Activated T-cell treated with anti-CD3 and anti-CD28 coated beads, Interleukin-2, amount 50 U/mL, for 4 hours (primary cell): ENCODE measurements at regions not wholly inside any gene's neighbourhood (a gene's known extent, or its start where the extent isn't known, plus 50 kb on each side); places are given as distances from the start of the nearest gene placed in this dataset.

Experiments used
- ATAC-seq, 2 donors: fragments of 200-7000 bp; cut with Tn5 transposase; one replicate each; pipeline ENCODE4 v1.10.0; 2021
- DNase-seq: peaks from one replicate; pipeline ENCODE4 v3.0.0-alpha.2; 2020
- H3K27me3 Mint-ChIP-seq: one replicate; pipeline ENCODE4 v1.8.0; 2021; ENCODE audit warnings: low read depth, mixed read lengths
- H3K36me3 Mint-ChIP-seq: one replicate; pipeline ENCODE4 v1.8.0; 2022; ENCODE audit warnings: mixed read lengths; ENCODE audit not compliant: insufficient read depth
- H3K4me1 Mint-ChIP-seq: one replicate; pipeline ENCODE4 v1.8.0; 2021; ENCODE audit warnings: low read depth, mixed read lengths
- H3K4me3 Mint-ChIP-seq: one replicate; pipeline ENCODE4 v1.8.0; 2021; ENCODE audit warnings: mild to moderate bottlenecking, moderate library complexity, mixed read lengths
- H3K9me3 Mint-ChIP-seq: one replicate; pipeline ENCODE4 v1.8.0; 2021; ENCODE audit warnings: mixed read lengths

DNA sequence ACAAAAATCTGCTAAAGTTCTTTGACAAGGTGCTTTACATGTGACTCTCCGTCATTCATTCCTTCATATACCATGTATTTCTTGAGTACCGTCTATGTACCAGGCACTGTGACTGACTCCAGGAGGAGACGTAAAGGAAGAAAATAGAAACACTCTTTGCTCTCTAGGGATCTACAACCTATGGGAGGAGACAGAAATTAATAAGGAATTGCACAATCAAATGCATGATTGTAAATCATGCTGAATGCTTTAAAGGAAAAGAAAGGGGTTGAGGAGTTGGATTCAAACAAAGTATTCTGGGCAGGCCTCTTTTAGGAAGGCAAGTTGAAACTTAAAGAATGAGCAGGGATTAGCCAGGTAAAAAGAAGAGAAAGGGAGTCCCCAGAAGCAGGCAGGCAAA is 239.1 kb upstream of the FGGY start:
- Mint-ChIP-seq H3K4me3 (no peak overlapping the region), H3K27me3 (no peaks in the 10 kb centered on the region), H3K36me3 (no peaks in the 10 kb centered on the region), H3K4me1 (peaks cover 14% of the 10 kb centered on the region), H3K9me3 (no peaks in the 10 kb centered on the region)
- DNase-seq = no peak
- ATAC-seq = no peak

DNA sequence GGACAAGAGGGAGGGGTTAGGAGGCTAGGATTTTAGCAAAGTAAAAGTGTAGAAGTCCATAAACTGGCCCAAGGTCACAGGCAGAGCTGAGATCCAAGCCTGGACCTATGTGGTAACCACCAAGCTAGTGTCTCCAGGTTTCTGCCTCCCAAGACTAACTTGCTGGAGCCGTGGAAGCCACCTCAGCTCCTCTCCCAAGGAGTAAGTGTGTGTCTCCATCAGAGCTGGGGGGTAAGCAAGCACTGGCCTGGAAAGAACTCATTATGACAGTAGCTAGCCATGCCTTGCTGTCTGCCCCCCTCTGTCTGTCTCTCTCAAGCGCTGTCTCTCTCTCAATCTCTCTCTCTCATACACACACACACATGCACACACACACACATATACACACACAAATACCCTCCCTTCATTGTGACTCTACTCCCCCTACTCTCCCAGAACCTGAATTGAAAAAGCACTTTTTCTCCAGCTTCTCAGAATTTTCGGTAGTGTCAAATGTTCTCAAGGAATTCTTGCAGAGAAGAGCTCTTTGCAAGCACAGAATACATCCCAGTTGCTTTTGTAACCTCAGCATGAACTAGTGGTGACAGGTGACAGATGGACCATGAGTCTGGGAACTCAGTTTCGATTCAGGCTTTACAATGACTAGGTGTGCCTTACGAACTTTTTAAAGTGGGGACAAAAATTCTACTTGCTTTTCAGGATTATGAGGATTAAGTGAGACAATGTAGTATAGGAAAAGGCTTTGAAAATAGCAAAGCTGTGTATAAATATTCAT is 238.0 kb upstream of the FGGY start:
- no peaks in the 10 kb centered on the region for H3K9me3 Mint-ChIP-seq
- H3K4me1 Mint-ChIP-seq = peaks cover 24% of the 10 kb centered on the region
- DNase-seq = no peak
- H3K4me3 Mint-ChIP-seq = no peak overlapping the region
- ATAC-seq = no peak
- no peaks in the 10 kb centered on the region for H3K36me3 Mint-ChIP-seq
- no peaks in the 10 kb centered on the region for H3K27me3 Mint-ChIP-seq

DNA sequence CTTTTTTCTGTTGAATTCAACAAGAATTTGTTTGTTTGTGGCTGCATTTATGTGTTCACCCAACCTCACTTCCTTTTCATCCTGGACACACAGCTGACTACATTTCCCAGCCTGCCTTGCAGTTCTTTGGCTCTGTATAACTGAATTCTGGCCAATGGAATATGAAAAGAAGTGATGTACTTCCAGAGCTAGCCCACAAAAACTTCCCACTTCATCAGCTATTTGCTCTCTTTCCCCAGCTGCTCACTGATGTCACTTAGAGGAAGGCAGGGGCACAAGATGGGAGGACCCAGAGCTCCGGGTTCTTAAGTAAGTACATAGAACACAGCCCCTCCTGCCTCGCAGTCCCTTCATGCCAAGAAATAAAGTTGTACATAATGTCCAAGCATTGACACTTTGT is 235.0 kb upstream of the FGGY start:
- Mint-ChIP-seq H3K4me1 (peaks cover 34% of the 10 kb centered on the region), H3K9me3 (no peaks in the 10 kb centered on the region), H3K36me3 (no peaks in the 10 kb centered on the region), H3K4me3 (no peak overlapping the region), H3K27me3 (no peaks in the 10 kb centered on the region)
- DNase-seq (no peak), ATAC-seq (no peak)

DNA sequence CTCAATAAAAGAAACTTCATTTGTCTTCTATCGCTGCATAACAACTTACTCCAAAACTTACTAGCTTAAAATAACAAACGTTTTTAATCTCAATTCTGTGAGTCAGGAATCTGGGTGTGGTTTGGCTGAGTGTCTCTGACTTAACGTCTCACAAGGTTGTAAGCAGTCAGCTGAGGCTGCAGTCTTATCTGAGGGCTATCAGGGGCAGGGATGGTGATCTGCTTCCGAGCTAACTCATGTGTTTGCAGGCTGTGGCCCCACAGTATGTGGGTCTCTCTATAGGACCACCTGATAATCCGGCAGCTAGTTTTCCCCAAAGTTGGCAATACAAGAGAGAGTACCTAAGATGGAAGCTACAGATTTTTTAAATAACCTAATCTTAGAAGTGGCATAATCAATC is 234.2 kb upstream of the FGGY start:
- no peak overlapping the region for H3K4me3 Mint-ChIP-seq
- no peaks in the 10 kb centered on the region for H3K36me3 Mint-ChIP-seq
- peaks cover 30% of the 10 kb centered on the region for H3K4me1 Mint-ChIP-seq
- H3K9me3 Mint-ChIP-seq = no peaks in the 10 kb centered on the region
- ATAC-seq (peak in 1 of 2 donors; percentile 58), DNase-seq (no peak)
- no peaks in the 10 kb centered on the region for H3K27me3 Mint-ChIP-seq

DNA sequence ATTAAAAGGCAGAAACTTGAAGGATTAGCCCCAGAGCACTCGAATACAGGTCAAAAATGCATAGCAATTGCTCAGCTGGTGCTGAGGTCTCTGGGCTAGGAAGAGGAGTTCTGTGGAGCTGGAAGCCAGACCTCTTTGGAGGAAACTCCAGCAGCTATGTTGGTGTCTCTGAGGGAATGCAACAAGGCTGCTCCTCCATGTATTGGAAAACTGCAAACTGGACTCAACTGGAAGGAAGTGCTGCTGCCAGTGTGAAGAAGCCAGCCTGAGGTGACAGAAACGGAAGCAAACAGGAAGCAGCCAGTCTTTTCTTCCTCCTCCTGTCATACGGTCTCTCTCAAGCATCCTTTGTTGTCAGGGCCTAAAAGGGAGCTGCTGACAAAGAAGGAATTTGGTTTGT is 233.4 kb upstream of the FGGY start:
- peak in 1 of 2 donors; percentile 43 for ATAC-seq
- H3K4me3 Mint-ChIP-seq = no peak overlapping the region
- no peaks in the 10 kb centered on the region for H3K9me3 Mint-ChIP-seq
- no peaks in the 10 kb centered on the region for H3K36me3 Mint-ChIP-seq
- H3K27me3 Mint-ChIP-seq = no peaks in the 10 kb centered on the region
- DNase-seq = no peak
- peaks cover 30% of the 10 kb centered on the region for H3K4me1 Mint-ChIP-seq

DNA sequence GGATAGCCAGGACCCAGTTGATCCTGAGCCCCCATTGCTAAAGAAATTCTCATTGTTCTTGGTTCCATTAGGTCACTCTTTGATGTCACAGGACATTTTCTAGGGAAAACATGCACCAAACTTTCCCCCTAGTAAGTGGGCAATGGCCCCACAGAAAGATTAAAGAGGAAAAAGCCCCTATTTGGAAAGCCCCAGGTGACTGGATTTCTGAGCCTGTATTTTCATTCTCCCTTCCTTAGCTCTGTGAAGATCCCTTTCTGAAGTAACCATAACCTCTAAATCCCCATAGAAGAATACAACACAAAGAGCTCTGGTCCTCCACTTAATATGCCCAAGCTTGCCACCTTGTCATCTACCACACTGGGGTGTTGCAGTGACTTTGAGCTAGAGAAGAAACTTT is 232.3 kb upstream of the FGGY start:
- no peaks in the 10 kb centered on the region for H3K9me3 Mint-ChIP-seq
- ATAC-seq (no peak), DNase-seq (no peak)
- no peaks in the 10 kb centered on the region for H3K27me3 Mint-ChIP-seq
- peaks cover 30% of the 10 kb centered on the region for H3K4me1 Mint-ChIP-seq
- no peaks in the 10 kb centered on the region for H3K36me3 Mint-ChIP-seq
- no peak overlapping the region for H3K4me3 Mint-ChIP-seq

DNA sequence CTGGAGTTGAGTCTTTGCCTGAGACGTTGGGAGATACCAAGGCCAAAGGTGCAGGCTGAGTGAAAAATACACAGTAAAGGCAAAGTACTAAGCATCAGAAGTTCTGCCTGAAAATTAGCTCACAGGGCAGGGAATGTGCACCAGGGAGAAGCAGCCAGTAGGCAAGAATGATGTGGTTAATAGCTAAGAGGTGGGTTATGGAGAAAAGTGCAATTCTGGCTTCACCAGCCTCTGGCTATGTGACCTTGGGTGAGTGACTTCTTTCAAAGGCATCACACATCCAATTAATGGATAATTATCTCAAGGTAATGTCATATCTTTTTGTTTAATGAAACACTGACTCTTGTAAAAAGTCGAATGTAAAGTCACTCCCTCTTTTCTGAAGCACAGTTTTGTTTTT is 230.7 kb upstream of the FGGY start:
- Mint-ChIP-seq H3K9me3 (no peaks in the 10 kb centered on the region), H3K27me3 (no peaks in the 10 kb centered on the region), H3K4me1 (peaks cover 37% of the 10 kb centered on the region), H3K4me3 (no peak overlapping the region), H3K36me3 (no peaks in the 10 kb centered on the region)
- no peak for ATAC-seq
- no peak for DNase-seq

DNA sequence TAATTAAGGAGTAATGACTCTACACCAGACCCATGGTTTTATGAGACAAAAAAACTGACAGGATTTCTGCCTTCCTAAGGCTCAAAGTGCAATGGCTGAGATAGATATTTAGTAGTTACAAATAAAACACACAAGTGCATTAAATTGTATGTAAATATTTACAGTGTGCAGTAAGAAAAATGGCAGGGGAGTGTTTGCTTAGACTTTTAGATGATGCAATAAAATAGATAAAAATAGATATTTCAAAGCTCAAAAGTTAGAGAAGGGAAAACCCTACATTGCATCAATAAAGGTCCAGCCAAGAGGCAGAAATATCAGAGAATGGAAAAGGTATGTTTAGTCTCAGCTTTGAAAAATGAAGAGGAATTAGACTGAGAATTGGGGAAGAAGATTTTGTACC is 226.3 kb upstream of the FGGY start:
- Mint-ChIP-seq H3K36me3 (no peaks in the 10 kb centered on the region), H3K4me3 (no peak overlapping the region), H3K27me3 (no peaks in the 10 kb centered on the region), H3K9me3 (no peaks in the 10 kb centered on the region), H3K4me1 (peaks cover 25% of the 10 kb centered on the region)
- DNase-seq (no peak), ATAC-seq (no peak)

DNA sequence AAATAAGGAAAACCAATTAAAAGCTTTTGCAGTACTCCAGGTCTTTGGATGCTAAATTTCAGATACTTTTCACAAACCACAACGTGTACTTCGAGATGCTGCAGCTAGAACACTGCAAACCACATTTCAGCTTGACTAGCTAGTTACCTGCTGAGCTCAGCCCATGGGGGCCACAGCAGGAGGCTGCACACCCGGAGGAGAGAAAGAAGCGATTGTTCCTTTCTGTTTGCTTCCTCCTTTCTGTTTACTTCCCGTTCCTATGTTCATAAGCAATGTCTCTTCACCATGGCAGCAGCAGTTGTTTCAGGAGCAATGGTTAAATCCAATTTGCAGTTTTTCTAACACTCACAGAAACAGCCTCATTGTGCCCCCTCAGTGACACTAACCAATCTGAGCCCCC is 225.6 kb upstream of the FGGY start:
- H3K27me3 Mint-ChIP-seq = no peaks in the 10 kb centered on the region
- H3K4me1 Mint-ChIP-seq = peaks cover 25% of the 10 kb centered on the region
- H3K36me3 Mint-ChIP-seq = no peaks in the 10 kb centered on the region
- no peaks in the 10 kb centered on the region for H3K9me3 Mint-ChIP-seq
- H3K4me3 Mint-ChIP-seq = peak overlapping the region; percentile 37
- ATAC-seq = no peak
- no peak for DNase-seq

DNA sequence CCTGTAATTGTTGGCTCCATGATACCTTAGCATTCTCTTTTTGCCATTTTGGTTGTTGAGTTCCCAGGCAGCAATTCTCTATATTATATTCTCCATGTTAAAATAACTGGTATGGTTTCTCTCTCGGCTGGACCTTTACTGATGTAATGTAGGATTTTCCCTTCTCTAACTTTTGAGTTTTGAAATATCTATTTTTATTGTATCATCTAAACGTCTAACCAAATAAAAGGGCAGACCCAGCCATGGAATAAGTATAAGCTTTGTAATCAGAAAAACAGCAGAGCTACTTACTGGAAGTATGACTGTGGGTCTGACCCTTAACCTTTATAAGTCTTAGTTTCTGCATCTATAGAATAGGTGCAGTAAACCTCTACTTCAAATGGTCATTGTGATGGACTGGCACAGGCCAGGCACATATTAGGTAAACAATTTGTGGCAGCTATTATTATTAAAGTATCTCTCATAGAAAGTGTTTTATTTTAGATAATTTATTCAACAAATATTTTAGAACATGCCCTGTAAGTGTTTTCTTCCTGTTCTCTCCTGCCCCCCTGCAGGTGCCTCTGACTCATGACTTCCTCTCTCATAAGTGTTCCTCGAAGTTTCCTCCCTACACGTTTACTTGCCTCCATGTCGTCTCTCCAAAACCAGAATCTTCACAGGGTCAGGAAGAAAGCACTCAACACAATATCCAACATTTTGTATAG is 224.9 kb upstream of the FGGY start:
- Mint-ChIP-seq H3K4me3 (peak overlapping the region; percentile 41), H3K27me3 (no peaks in the 10 kb centered on the region), H3K9me3 (no peaks in the 10 kb centered on the region), H3K4me1 (peaks cover 28% of the 10 kb centered on the region), H3K36me3 (no peaks in the 10 kb centered on the region)
- DNase-seq (peak; percentile 27), ATAC-seq (peak; percentile 53 to 62)

DNA sequence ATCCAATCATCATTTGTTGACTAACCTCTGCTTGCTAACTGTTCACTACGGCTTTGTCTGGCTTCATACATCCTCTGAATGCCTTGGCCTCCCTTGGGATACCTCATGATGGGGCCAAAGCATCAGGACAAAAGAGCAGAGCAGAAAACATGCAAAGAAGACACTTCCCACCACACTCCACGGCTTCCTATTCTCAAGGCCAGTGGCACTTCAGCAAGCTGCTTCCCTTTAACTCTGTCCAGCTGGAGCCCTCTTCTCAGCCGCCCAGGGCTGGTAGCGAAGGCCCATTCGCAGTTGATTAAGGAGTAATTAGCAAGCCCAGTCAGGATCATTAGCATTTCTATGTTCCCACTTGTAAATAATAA is 224.3 kb upstream of the FGGY start:
- Mint-ChIP-seq H3K27me3 (no peaks in the 10 kb centered on the region), H3K9me3 (no peaks in the 10 kb centered on the region), H3K4me3 (peak overlapping the region; percentile 41), H3K36me3 (no peaks in the 10 kb centered on the region), H3K4me1 (peaks cover 28% of the 10 kb centered on the region)
- no peak for DNase-seq
- no peak for ATAC-seq

DNA sequence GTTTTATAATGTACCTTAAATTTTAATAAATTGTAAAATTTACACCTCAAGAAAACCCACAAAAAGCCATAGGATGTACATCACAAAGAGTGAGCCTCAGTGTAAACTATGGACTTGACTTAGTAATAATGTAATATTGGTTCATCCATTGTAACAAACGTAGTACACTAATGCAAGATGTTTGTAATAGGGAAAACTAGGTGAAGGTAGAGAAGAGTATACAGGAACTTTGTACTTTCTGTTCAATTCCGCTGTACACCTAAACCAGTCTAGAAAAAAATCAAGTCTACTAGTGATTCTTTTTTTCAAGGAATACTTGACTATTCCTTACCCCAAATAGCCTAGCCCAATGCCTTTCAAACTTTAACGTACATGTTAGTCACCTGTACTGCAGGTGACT is 222.3 kb upstream of the FGGY start:
- DNase-seq (no peak), ATAC-seq (no peak)
- H3K9me3 Mint-ChIP-seq = no peaks in the 10 kb centered on the region
- peaks cover 33% of the 10 kb centered on the region for H3K4me1 Mint-ChIP-seq
- no peak overlapping the region for H3K4me3 Mint-ChIP-seq
- H3K36me3 Mint-ChIP-seq = no peaks in the 10 kb centered on the region
- no peaks in the 10 kb centered on the region for H3K27me3 Mint-ChIP-seq

DNA sequence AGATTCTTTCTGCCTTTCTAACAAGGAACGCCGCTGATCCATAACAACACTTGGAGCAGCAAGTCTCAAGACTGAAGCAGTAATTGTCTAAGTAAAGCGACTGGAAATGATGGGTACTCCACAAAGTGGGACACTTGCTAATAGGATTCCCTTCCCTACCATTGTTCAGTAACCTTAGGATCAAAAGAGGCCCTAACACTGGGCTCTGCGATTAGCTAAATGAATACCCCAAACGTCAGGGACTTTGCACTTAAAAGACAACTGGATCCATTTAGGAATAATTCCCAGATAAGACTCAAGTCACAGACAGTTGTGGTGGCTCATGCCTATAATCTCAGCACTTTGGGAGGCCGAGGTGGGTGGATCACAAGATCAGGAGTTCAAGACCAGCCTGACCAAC is 221.9 kb upstream of the FGGY start:
- DNase-seq (no peak), ATAC-seq (no peak)
- Mint-ChIP-seq H3K27me3 (no peaks in the 10 kb centered on the region), H3K9me3 (no peaks in the 10 kb centered on the region), H3K4me3 (no peak overlapping the region), H3K4me1 (peaks cover 35% of the 10 kb centered on the region), H3K36me3 (no peaks in the 10 kb centered on the region)

DNA sequence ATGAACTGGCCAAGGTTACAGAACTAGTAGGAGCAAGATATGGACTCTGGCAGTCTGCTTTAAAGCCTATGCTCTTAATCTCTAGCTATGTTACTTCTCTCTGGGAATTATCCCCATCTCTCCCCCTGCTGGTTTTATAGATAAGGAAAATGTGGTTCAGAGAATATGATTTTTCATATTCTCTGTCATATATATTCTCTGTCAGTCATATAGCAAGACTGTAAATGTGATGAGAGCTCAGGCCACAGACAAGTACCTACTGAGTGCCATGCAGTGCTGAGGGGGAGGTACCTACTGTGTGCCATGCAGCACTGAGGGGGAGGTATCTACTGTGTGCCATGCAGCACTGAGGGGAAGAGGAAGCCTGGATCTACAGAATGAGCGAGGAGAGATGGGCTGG is 220.3 kb upstream of the FGGY start:
- Mint-ChIP-seq H3K36me3 (no peaks in the 10 kb centered on the region), H3K4me3 (no peak overlapping the region), H3K27me3 (peaks cover 2% of the 10 kb centered on the region)

DNA sequence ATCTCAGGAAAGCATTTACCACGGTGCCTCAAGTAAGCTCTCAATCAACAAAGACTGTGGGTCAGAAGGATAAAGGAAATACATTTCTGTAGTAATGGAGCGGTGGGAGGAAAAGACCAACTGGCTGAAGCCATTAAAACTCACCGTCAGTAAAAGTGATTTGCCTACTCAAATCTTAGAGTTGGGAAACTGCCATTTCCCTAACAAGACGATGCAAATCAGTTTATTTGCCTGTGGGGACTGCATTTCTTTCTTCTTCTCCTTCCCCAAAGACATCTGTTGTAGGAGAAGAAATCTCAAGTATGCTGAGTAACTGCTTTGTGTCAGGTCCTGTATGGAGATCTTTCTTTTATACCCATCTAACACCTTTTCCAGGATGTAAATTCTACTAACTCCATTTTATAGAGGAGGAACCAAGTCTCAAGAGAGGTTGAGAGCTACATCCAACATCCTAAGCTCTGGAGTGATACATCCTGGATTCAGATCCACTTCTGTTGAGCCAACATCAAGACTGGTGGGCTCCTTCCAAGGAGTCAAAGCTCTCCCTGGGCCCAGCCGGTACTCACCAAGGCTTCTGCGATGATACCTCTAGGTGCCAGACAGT is 219.3 kb upstream of the FGGY start:
- peaks cover 14% of the 10 kb centered on the region for H3K4me1 Mint-ChIP-seq
- ATAC-seq = no peak
- H3K9me3 Mint-ChIP-seq = no peaks in the 10 kb centered on the region
- H3K4me3 Mint-ChIP-seq = no peak overlapping the region
- no peak for DNase-seq
- no peaks in the 10 kb centered on the region for H3K36me3 Mint-ChIP-seq
- peaks cover 2% of the 10 kb centered on the region for H3K27me3 Mint-ChIP-seq

More for the DNA sequence above, 220.3 kb upstream of the FGGY start:
- DNase-seq (no peak), ATAC-seq (no peak)
- Mint-ChIP-seq H3K9me3 (no peaks in the 10 kb centered on the region), H3K4me1 (peaks cover 23% of the 10 kb centered on the region)
